GM18511 (cell line): ENCODE measurements at regions not wholly inside any gene's neighbourhood (a gene's known extent, or its start where the extent isn't known, plus 50 kb on each side); places are given as distances from the start of the nearest gene placed in this dataset.

Experiments used
- ATAC-seq: cut with Tn5 transposase; IDR thresholded peaks from one replicate; pipeline ENCODE4 v1.9.1; 2021; ENCODE audit warnings: mild to moderate bottlenecking, moderate library complexity; ENCODE audit not compliant: unreplicated experiment

- no peak for ATAC-seq
Observed at GRCh38 chr6:1257778-1258177, 54.1 kb upstream of the FOXQ1 start.

- ATAC-seq: no peak
Observed at GRCh38 chr6:1256435-1257008, 55.4 kb upstream of the FOXQ1 start.

GRCh38 chr6:1255636-1256365, 56.1 kb upstream of the FOXQ1 start:
- ATAC-seq: no peak

GRCh38 chr6:1254326-1254725, 57.6 kb upstream of the FOXQ1 start:
- no peak for ATAC-seq

GRCh38 chr6:1253816-1254215, 58.1 kb upstream of the FOXQ1 start:
- no peak for ATAC-seq

- no peak for ATAC-seq
Observed at GRCh38 chr6:1251198-1252155, 60.4 kb upstream of the FOXQ1 start.

- no peak for ATAC-seq
Observed at GRCh38 chr6:1250489-1251197, 61.3 kb upstream of the FOXQ1 start.

- no peak for ATAC-seq
Observed at GRCh38 chr6:1247894-1248293, 64.0 kb upstream of the FOXQ1 start.

- ATAC-seq: no peak
Observed at GRCh38 chr6:1247056-1247455, 64.8 kb upstream of the FOXQ1 start.

- ATAC-seq: no peak
Observed at GRCh38 chr6:1244941-1245340, 67.0 kb upstream of the FOXQ1 start.

- ATAC-seq: no peak
Observed at GRCh38 chr6:1244278-1244677, 67.6 kb upstream of the FOXQ1 start.

GRCh38 chr6:1242446-1242845, 69.5 kb upstream of the FOXQ1 start:
- no peak for ATAC-seq

GRCh38 chr6:1242021-1242420, 69.9 kb upstream of the FOXQ1 start:
- no peak for ATAC-seq

GRCh38 chr6:1240766-1241318, 71.1 kb upstream of the FOXQ1 start:
- no peak for ATAC-seq

GRCh38 chr6:1239805-1240204, 72.1 kb upstream of the FOXQ1 start:
- no peak for ATAC-seq

- ATAC-seq: no peak
Observed at GRCh38 chr6:1238040-1238439, 73.9 kb upstream of the FOXQ1 start.

GRCh38 chr6:1237636-1238035, 74.3 kb upstream of the FOXQ1 start:
- ATAC-seq: no peak

GRCh38 chr6:1235825-1236224, 76.1 kb upstream of the FOXQ1 start:
- ATAC-seq: no peak

- no peak for ATAC-seq
Observed at GRCh38 chr6:1233924-1234323, 78.0 kb upstream of the FOXQ1 start.

- no peak for ATAC-seq
Observed at GRCh38 chr6:1232578-1232977, 79.3 kb upstream of the FOXQ1 start.

- no peak for ATAC-seq
Observed at GRCh38 chr6:1231941-1232340, 80.0 kb upstream of the FOXQ1 start.
